ENCODE measurements at regions not wholly inside any gene's neighbourhood (a gene's known extent, or its start where the extent isn't known, plus 50 kb on each side); places are given as distances from the start of the nearest gene placed in this dataset.
A peak's percentile ranks its signal among the peaks of the same experiment; 100 is the strongest.

DNA sequence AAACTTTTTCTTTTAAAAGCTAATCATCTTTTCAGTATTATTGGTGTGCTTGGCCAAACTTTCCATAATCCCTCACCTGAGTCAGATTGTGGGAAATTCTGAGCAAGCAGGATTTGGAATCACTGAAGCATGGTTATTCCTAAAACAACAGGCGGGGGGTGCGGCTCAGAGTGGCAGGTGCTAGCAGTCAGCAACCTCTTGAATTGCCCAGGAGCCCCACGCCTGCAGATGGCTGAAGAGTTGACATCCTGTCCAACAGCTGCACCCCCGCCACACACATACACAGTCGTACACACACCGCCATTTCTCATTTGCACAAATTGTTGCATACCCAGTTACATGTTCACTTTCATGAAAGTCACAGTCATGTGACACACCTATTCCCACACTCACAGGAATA is 96.6 kb downstream of the LHX2 start:
- H3K4me1 ChIP-seq, result no peaks in the 10 kb centered on the region
- WGBS, result 91% methylated on average over 5 of the region's 6 CpGs
- no peaks in the 10 kb centered on the region for H3K9me3 ChIP-seq
- no peak overlapping the region for H3K27ac ChIP-seq (replicated peaks in 1 of 4)
- peaks cover 0 to 29% (median 0%) of the 10 kb centered on the region in 4 donors for H3K27me3 ChIP-seq
- no peaks in the 10 kb centered on the region for H3K36me3 ChIP-seq
- no peak for DNase-seq (ENCODE audit: extremely low spot score)
- intact Hi-C loops (cut with DNase I), result no loop called here
- H3K4me3 ChIP-seq, result no peak overlapping the region
- no peak for TF ChIP-seq POLR2AphosphoS5 (IDR thresholded peaks at IDR 0.05)
- TF ChIP-seq, protein P1, sequence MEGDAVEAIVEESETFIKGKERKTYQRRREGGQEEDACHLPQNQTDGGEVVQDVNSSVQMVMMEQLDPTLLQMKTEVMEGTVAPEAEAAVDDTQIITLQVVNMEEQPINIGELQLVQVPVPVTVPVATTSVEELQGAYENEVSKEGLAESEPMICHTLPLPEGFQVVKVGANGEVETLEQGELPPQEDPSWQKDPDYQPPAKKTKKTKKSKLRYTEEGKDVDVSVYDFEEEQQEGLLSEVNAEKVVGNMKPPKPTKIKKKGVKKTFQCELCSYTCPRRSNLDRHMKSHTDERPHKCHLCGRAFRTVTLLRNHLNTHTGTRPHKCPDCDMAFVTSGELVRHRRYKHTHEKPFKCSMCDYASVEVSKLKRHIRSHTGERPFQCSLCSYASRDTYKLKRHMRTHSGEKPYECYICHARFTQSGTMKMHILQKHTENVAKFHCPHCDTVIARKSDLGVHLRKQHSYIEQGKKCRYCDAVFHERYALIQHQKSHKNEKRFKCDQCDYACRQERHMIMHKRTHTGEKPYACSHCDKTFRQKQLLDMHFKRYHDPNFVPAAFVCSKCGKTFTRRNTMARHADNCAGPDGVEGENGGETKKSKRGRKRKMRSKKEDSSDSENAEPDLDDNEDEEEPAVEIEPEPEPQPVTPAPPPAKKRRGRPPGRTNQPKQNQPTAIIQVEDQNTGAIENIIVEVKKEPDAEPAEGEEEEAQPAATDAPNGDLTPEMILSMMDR (IDR thresholded peaks at IDR 0.05), result no peak
- TF ChIP-seq EP300 (IDR thresholded peaks at IDR 0.05), result no peak
- TF ChIP-seq POLR2A (IDR thresholded peaks at IDR 0.05; ENCODE audit: low read depth), result no peak

DNA sequence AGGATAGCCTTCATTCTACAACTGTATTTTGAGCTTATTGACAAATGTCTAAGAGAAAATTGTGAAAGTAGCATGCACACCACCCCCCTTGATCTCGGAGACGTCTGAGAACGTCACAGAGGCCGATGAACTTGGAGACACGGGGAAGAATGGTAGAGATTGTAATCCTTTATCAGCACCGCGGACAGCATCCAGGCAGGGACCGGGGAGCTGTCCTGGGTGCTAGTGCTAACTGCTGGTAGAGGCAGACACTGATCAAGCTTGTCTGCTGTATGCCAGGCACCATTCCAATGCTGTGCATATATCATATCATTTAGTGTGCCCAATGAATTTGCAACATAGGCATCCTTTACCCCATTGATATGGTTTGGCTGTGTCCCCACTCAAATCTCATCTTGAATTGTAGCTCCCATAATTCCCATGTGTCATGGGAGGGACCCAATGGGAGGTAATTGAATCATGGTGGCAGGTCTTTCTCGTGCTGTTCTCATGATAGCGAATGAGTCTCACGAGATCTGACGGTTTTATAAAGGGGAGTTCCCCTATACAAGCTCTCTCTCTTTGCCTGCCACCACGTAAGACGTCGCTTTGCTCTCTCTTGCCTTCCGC is 98.8 kb downstream of the LHX2 start:
- Histone ChIP-seq H3K4me1 (no peaks in the 10 kb centered on the region), H3K27me3 (peaks cover 0 to 42% (median 2%) of the 10 kb centered on the region in 4 donors), H3K27ac (replicated peaks in 1 of 4) (no peak overlapping the region), H3K4me3 (no peak overlapping the region), H3K36me3 (no peaks in the 10 kb centered on the region), H3K9me3 (no peaks in the 10 kb centered on the region)
- TF ChIP-seq POLR2AphosphoS5 (IDR thresholded peaks at IDR 0.05), result peak in 1 of 2 donors; percentile 9
- no peak for TF ChIP-seq POLR2A (IDR thresholded peaks at IDR 0.05; ENCODE audit: low read depth)
- 40% methylated on average over 15 of the region's 16 CpGs for WGBS
- intact Hi-C loops (cut with DNase I), result no loop called here
- DNase-seq (ENCODE audit: extremely low spot score), result no peak

DNA sequence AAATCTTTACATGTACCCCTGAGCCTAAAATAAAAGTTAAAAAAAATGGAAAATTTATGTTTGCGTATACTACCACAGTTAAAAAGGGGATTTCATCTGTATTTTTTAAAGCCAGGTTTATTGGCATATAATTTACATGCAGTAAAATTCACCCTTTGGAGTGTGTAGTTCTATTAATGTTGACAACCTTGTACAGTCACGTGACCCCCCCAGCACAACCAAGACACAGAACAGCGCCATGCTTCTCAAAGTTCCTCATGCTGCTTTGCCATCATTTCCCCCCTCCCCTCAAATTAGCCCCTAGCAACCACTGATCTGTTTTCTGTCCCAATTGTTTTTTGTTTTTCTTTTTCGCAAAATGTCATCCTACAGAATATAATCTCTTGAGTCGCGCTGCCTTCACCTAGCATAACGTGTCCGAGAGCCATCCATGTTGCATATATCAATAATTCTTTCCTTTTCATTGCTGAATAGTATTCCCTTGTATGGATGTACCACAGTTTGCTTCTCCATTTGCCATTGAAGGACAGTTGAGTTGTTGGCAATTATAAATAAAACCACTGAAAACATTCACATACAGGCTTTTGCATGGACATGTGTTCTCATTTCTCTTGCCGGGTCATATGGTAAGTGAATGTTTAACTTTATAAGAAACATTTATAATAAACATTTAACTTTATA is 105.3 kb downstream of the LHX2 start:
- DNase-seq (ENCODE audit: extremely low spot score), result no peak
- 85% methylated on average over 9 of the region's 9 CpGs for WGBS
- intact Hi-C loops (cut with DNase I), result no loop called here
- peaks cover 0 to 40% (median 2%) of the 10 kb centered on the region in 4 donors for H3K27me3 ChIP-seq
- H3K4me1 ChIP-seq, result no peaks in the 10 kb centered on the region
- peaks cover 0 to 16% (median 13%) of the 10 kb centered on the region in 4 donors for H3K9me3 ChIP-seq
- no peak overlapping the region for H3K4me3 ChIP-seq
- H3K27ac ChIP-seq (replicated peaks in 1 of 4), result no peak overlapping the region
- TF ChIP-seq POLR2AphosphoS5 (IDR thresholded peaks at IDR 0.05) (no peak), POLR2A (IDR thresholded peaks at IDR 0.05; ENCODE audit: low read depth) (no peak), EP300 (IDR thresholded peaks at IDR 0.05) (no peak)
- TF ChIP-seq, protein P1 (IDR thresholded peaks at IDR 0.05), result no peak
- no peaks in the 10 kb centered on the region for H3K36me3 ChIP-seq

DNA sequence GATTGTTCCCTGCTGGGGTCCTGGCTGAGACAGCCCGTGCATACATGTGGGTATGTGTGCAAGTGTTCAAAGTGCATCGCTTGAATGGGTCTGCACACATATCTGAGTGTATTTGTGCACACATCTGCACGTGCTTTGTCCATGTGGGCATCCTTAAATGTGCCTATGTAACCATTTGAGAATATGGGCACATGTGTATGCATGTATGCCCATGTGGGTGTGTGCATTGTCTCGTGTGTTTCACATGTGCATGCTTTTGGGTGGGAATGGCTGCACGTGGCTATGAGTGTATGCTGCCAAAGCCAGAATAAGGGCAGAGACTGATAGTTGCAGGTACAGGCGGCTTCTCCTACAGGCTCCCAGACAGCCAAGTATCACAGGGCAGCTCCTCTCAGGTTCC is 107.3 kb downstream of the LHX2 start:
- Histone ChIP-seq H3K36me3 (no peaks in the 10 kb centered on the region), H3K27ac (replicated peaks in 1 of 4) (no peak overlapping the region), H3K4me3 (no peak overlapping the region), H3K27me3 (peaks cover 0 to 29% (median 2%) of the 10 kb centered on the region in 4 donors), H3K9me3 (peaks cover 0 to 24% (median 20%) of the 10 kb centered on the region in 4 donors), H3K4me1 (no peaks in the 10 kb centered on the region)
- WGBS, result 61% methylated on average over 5 of the region's 6 CpGs
- intact Hi-C loops (cut with DNase I), result no loop called here
- no peak for DNase-seq (ENCODE audit: extremely low spot score)
- TF ChIP-seq EP300 (IDR thresholded peaks at IDR 0.05) (no peak), POLR2AphosphoS5 (IDR thresholded peaks at IDR 0.05) (no peak), POLR2A (IDR thresholded peaks at IDR 0.05; ENCODE audit: low read depth) (no peak)
- TF ChIP-seq, protein P1 (IDR thresholded peaks at IDR 0.05), result no peak

DNA sequence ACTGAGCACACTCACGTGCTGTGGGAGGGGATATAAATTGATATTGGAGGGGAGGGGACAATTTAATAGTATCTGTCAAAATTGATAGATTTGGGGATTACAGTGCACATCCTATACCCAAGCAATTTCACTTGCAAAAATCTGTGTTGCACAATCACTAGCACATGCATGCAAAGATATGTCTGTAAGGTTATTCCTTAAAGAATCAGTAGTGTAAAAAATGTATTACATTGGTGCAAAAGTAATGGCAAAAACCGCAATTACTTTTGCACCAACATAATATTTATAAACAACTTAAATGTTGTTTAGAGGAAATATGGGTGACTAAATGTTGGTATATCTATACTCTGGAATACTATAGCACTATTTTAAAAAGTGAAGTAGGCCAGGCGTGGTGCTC is 108.7 kb downstream of the LHX2 start:
- Histone ChIP-seq H3K36me3 (no peaks in the 10 kb centered on the region), H3K4me3 (no peak overlapping the region), H3K9me3 (peaks cover 0 to 24% (median 20%) of the 10 kb centered on the region in 4 donors), H3K4me1 (no peaks in the 10 kb centered on the region), H3K27me3 (peaks cover 0 to 25% (median 0%) of the 10 kb centered on the region in 4 donors), H3K27ac (replicated peaks in 1 of 4) (no peak overlapping the region)
- TF ChIP-seq, protein P1 (IDR thresholded peaks at IDR 0.05), result no peak
- TF ChIP-seq POLR2A (IDR thresholded peaks at IDR 0.05; ENCODE audit: low read depth) (no peak), EP300 (IDR thresholded peaks at IDR 0.05) (no peak), POLR2AphosphoS5 (IDR thresholded peaks at IDR 0.05) (no peak)
- 71% methylated on average over 3 of the region's 3 CpGs for WGBS
- DNase-seq (ENCODE audit: extremely low spot score), result no peak
- intact Hi-C loops (cut with DNase I), result no loop called here
